Liver (tissue), 8 donors: ENCODE measurements at regions not wholly inside any gene's neighbourhood (a gene's known extent, or its start where the extent isn't known, plus 50 kb on each side); places are given as distances from the start of the nearest gene placed in this dataset.

Experiments
- DNase-seq: peaks from one replicate; pipeline ENCODE4 v3.0.0-alpha.2; 2017; ENCODE audit warnings: low spot score
- H3K27ac ChIP-seq, 2 donors: one replicate each; pipeline ENCODE4 v1.7.0; 2013; ENCODE audit warnings: inconsistent platforms in 2 of 2, low read length in 2 of 2, control low read depth in 1 of 2, low read depth in 1 of 2, mild to moderate bottlenecking in 1 of 2
- H3K27me3 ChIP-seq, 4 donors: one replicate each; pipeline versions ENCODE4 v1.6.1 to v1.7.0; 2013; ENCODE audit warnings: low read length in 3 of 4, inconsistent platforms in 1 of 4, mild to moderate bottlenecking in 1 of 4, moderate library complexity in 1 of 4; ENCODE audit not compliant: control insufficient read depth in 4 of 4, insufficient read depth in 4 of 4
- H3K36me3 ChIP-seq, 4 donors: one replicate each; pipeline versions ENCODE4 v1.6.1 to v1.7.0; 2013; ENCODE audit warnings: low read length in 3 of 4, mild to moderate bottlenecking in 3 of 4, low read depth in 1 of 4, moderate library complexity in 1 of 4; ENCODE audit not compliant: control insufficient read depth in 4 of 4, insufficient read depth in 3 of 4
- H3K4me1 ChIP-seq, 4 donors: one replicate each; pipeline versions ENCODE4 v1.6.1 to v1.7.0; 2013; ENCODE audit warnings: low read length in 3 of 4, mild to moderate bottlenecking in 3 of 4, moderate library complexity in 1 of 4; ENCODE audit not compliant: control insufficient read depth in 4 of 4, insufficient read depth in 4 of 4
- H3K4me3 ChIP-seq, 3 donors: one replicate each; pipeline versions ENCODE4 v1.6.1 to v1.7.0; 2013; ENCODE audit warnings: low read length in 3 of 3, control low read depth in 1 of 3, low read depth in 1 of 3, mild to moderate bottlenecking in 1 of 3
- H3K9ac ChIP-seq, 2 donors: one replicate each; pipeline ENCODE4 v1.7.0; 2013; ENCODE audit warnings: low read length in 2 of 2, mild to moderate bottlenecking in 2 of 2, moderate library complexity in 2 of 2, control low read depth in 1 of 2, low read depth in 1 of 2
- H3K9me3 ChIP-seq, 4 donors: one replicate each; pipeline versions ENCODE4 v1.6.1 to v1.7.0; 2013; ENCODE audit warnings: low read length in 3 of 4; ENCODE audit not compliant: control insufficient read depth in 4 of 4
- ATF3 ChIP-seq: IDR thresholded peaks from 2 replicates; pipeline ENCODE4 v1.6.1; 2016; ENCODE audit warnings: antibody characterized with exemption
- EGR1 ChIP-seq, 2 donors: IDR thresholded peaks; 2 replicates each; pipeline ENCODE4 v1.6.1; 2016 to 2018; ENCODE audit warnings: antibody characterized with exemption in 2 of 2, low read depth in 2 of 2
- FOXA1 ChIP-seq: IDR thresholded peaks from 2 replicates; pipeline ENCODE4 v1.6.1; 2016; ENCODE audit warnings: antibody characterized with exemption
- FOXA2 ChIP-seq: IDR thresholded peaks from 2 replicates; pipeline ENCODE4 v1.6.1; 2016; ENCODE audit warnings: antibody characterized with exemption
- HNF4A ChIP-seq, 2 donors: conservative IDR thresholded peaks; 2 replicates each; pipeline ENCODE4 v1.6.1; 2016; ENCODE audit warnings: antibody characterized with exemption in 2 of 2, mild to moderate bottlenecking in 2 of 2
- HNF4G ChIP-seq: IDR thresholded peaks from 2 replicates; pipeline ENCODE4 v1.6.1; 2016; ENCODE audit warnings: antibody characterized with exemption
- JUND ChIP-seq, 2 donors: IDR thresholded peaks; 2 replicates each; pipeline ENCODE4 v1.6.1; 2016; ENCODE audit warnings: antibody characterized with exemption in 2 of 2
- NR2F2 ChIP-seq: IDR thresholded peaks from 2 replicates; pipeline ENCODE4 v1.6.1; 2016; ENCODE audit warnings: antibody characterized with exemption
- RAD21 ChIP-seq, 2 donors: IDR thresholded peaks; 2 replicates each; pipeline ENCODE4 v1.6.1; 2016; ENCODE audit warnings: antibody characterized with exemption in 2 of 2, mild to moderate bottlenecking in 2 of 2
- RXRA ChIP-seq, 2 donors: IDR thresholded peaks; 2 replicates each; pipeline ENCODE4 v1.6.1; 2017 to 2018; ENCODE audit warnings: antibody characterized with exemption in 2 of 2, mild to moderate bottlenecking in 1 of 2
- SP1 ChIP-seq: IDR thresholded peaks from 2 replicates; pipeline ENCODE4 v1.6.1; 2018; ENCODE audit warnings: antibody characterized with exemption, mild to moderate bottlenecking
- TAF1 ChIP-seq: conservative IDR thresholded peaks from 2 replicates; pipeline ENCODE4 v1.6.1; 2016; ENCODE audit warnings: antibody characterized with exemption, mild to moderate bottlenecking
- YY1 ChIP-seq: IDR thresholded peaks from 2 replicates; pipeline ENCODE4 v1.6.1; 2016; ENCODE audit warnings: antibody characterized with exemption, mild to moderate bottlenecking
- WGBS: extraction: QIAGEN DNeasy Blood & Tissue Kit; methylation state at CpG from one replicate; pipeline ENCODE4 v1.1.7; 2013; 5-methylcytosine and 5-hydroxymethylcytosine counted together
- TF ChIP-seq, protein P1 (sequence below): fragments of 150-350 bp; IDR thresholded peaks from 2 replicates; pipeline ENCODE4 v1.5.1; 2017; ENCODE audit warnings: improper control_type of control experiment, low read depth, low read length; ENCODE audit not compliant: missing input control
- TF ChIP-seq, protein P2 (sequence below): IDR thresholded peaks from 2 replicates; pipeline ENCODE4 v1.6.1; 2016; ENCODE audit warnings: antibody characterized with exemption
- TF ChIP-seq, protein P3 (sequence below): IDR thresholded peaks from 2 replicates; pipeline ENCODE4 v1.6.1; 2016; ENCODE audit warnings: antibody characterized with exemption, mild to moderate bottlenecking
- donor health status: healthy.
- donor health status: healthy.
- donor health status: healthy.
- donor health status: healthy.
- donor health status: healthy.

DNA sequence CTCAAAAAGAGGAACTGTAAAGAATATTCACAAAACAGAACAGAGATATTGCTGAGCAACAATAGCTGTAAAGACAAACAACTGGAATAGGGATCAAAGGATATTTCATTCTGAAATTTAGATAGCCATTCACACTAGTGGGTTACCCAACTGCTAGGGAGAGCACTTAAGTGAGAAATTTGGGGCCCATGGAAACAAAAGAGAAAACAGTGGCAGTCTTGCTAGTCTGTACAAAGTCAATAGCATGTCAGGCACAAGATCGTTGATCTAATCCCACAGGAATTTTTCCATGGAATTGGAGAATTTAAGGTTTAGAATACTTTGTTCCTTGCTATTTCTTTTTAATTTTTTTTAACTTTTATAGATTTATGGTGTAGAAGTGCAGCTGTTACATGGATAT is 467.0 kb downstream of the PCDH18 start:
- H3K27me3 ChIP-seq = no peaks in the 10 kb centered on the region
- TF ChIP-seq, protein P1, sequence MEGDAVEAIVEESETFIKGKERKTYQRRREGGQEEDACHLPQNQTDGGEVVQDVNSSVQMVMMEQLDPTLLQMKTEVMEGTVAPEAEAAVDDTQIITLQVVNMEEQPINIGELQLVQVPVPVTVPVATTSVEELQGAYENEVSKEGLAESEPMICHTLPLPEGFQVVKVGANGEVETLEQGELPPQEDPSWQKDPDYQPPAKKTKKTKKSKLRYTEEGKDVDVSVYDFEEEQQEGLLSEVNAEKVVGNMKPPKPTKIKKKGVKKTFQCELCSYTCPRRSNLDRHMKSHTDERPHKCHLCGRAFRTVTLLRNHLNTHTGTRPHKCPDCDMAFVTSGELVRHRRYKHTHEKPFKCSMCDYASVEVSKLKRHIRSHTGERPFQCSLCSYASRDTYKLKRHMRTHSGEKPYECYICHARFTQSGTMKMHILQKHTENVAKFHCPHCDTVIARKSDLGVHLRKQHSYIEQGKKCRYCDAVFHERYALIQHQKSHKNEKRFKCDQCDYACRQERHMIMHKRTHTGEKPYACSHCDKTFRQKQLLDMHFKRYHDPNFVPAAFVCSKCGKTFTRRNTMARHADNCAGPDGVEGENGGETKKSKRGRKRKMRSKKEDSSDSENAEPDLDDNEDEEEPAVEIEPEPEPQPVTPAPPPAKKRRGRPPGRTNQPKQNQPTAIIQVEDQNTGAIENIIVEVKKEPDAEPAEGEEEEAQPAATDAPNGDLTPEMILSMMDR = no peak
- TF ChIP-seq HNF4G (no peak), YY1 (no peak), TAF1 (no peak), RXRA (IDR thresholded peaks at IDR 0.05) (no peak), SP1 (no peak), EGR1 (IDR thresholded peaks at IDR 0.05; ENCODE audit: low read depth in 2 of 2) (no peak), HNF4A (conservative IDR thresholded peaks at IDR 0.05) (no peak), FOXA2 (no peak), RAD21 (IDR thresholded peaks at IDR 0.05) (no peak), FOXA1 (no peak)
- TF ChIP-seq, protein P2, sequence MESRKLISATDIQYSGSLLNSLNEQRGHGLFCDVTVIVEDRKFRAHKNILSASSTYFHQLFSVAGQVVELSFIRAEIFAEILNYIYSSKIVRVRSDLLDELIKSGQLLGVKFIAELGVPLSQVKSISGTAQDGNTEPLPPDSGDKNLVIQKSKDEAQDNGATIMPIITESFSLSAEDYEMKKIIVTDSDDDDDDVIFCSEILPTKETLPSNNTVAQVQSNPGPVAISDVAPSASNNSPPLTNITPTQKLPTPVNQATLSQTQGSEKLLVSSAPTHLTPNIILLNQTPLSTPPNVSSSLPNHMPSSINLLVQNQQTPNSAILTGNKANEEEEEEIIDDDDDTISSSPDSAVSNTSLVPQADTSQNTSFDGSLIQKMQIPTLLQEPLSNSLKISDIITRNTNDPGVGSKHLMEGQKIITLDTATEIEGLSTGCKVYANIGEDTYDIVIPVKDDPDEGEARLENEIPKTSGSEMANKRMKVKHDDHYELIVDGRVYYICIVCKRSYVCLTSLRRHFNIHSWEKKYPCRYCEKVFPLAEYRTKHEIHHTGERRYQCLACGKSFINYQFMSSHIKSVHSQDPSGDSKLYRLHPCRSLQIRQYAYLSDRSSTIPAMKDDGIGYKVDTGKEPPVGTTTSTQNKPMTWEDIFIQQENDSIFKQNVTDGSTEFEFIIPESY = no peak
- TF ChIP-seq, protein P3, sequence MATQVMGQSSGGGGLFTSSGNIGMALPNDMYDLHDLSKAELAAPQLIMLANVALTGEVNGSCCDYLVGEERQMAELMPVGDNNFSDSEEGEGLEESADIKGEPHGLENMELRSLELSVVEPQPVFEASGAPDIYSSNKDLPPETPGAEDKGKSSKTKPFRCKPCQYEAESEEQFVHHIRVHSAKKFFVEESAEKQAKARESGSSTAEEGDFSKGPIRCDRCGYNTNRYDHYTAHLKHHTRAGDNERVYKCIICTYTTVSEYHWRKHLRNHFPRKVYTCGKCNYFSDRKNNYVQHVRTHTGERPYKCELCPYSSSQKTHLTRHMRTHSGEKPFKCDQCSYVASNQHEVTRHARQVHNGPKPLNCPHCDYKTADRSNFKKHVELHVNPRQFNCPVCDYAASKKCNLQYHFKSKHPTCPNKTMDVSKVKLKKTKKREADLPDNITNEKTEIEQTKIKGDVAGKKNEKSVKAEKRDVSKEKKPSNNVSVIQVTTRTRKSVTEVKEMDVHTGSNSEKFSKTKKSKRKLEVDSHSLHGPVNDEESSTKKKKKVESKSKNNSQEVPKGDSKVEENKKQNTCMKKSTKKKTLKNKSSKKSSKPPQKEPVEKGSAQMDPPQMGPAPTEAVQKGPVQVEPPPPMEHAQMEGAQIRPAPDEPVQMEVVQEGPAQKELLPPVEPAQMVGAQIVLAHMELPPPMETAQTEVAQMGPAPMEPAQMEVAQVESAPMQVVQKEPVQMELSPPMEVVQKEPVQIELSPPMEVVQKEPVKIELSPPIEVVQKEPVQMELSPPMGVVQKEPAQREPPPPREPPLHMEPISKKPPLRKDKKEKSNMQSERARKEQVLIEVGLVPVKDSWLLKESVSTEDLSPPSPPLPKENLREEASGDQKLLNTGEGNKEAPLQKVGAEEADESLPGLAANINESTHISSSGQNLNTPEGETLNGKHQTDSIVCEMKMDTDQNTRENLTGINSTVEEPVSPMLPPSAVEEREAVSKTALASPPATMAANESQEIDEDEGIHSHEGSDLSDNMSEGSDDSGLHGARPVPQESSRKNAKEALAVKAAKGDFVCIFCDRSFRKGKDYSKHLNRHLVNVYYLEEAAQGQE = no peak
- WGBS = 72% methylated on average over 1 of the region's 1 CpG
- no peak for DNase-seq
- no peak overlapping the region for H3K9ac ChIP-seq
- no peaks in the 10 kb centered on the region for H3K9me3 ChIP-seq
- no peak overlapping the region for H3K4me3 ChIP-seq
- H3K36me3 ChIP-seq = no peaks in the 10 kb centered on the region
- no peaks in the 10 kb centered on the region for H3K4me1 ChIP-seq
- no peak overlapping the region for H3K27ac ChIP-seq

DNA sequence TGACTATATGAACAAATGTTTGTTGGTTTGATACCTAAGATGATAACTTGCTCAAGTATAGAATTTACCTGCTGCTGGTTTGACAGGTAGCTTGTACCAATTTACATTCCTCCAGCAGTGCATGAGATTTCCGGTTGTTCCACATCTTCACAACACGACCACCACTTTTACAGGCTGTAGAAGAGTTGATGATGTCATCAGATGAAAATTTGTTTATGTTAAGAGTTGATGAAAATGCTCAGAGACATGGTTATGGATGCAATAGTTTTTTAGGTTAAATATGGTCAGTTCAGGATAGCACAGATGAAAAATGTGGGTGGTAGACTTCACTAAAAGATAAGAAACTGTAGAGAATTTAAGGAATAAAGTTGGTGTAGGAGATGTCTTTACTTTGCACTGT is 468.3 kb downstream of the PCDH18 start:
- no peak for DNase-seq
- Histone ChIP-seq H3K27me3 (no peaks in the 10 kb centered on the region), H3K27ac (no peak overlapping the region), H3K9me3 (no peaks in the 10 kb centered on the region), H3K9ac (no peak overlapping the region), H3K4me3 (no peak overlapping the region), H3K4me1 (no peaks in the 10 kb centered on the region), H3K36me3 (no peaks in the 10 kb centered on the region)
- 52% methylated on average over 2 of the region's 2 CpGs for WGBS
- no peak for TF ChIP-seq RXRA (IDR thresholded peaks at IDR 0.05)
- TF ChIP-seq NR2F2 = no peak
- TF ChIP-seq, protein P1 = no peak
- TF ChIP-seq, protein P2 = no peak
- TF ChIP-seq TAF1 = no peak
- TF ChIP-seq FOXA1 = no peak
- no peak for TF ChIP-seq JUND (IDR thresholded peaks at IDR 0.05)
- no peak for TF ChIP-seq ATF3
- no peak for TF ChIP-seq FOXA2
- TF ChIP-seq, protein P3 = no peak
- TF ChIP-seq HNF4A (conservative IDR thresholded peaks at IDR 0.05) = no peak
- no peak for TF ChIP-seq YY1
- TF ChIP-seq EGR1 (IDR thresholded peaks at IDR 0.05; ENCODE audit: low read depth in 2 of 2) = no peak
